ENCODE measurements at regions not wholly inside any gene's neighbourhood (a gene's known extent, or its start where the extent isn't known, plus 50 kb on each side); places are given as distances from the start of the nearest gene placed in this dataset.

- no peak for ATAC-seq (ENCODE audit: poor library complexity)
Measured at GRCh38 chr2:126834006-126834659, 64.6 kb upstream of the TEX51 start.

GRCh38 chr2:126835261-126835660 lies 63.4 kb upstream of the TEX51 start:
- Histone ChIP-seq H3K27me3 (ENCODE audit: control insufficient read depth in 1 of 2, insufficient read depth in 2 of 2, low read length in 2 of 2) (peaks cover under 1 to 5% of the 10 kb centered on the region in 2 experiments), H3K27ac (ENCODE audit: low read depth in 1 of 2, low read length in 2 of 2) (no peak overlapping the region), H3K4me1 (ENCODE audit: insufficient read depth, low read length) (no peaks in the 10 kb centered on the region), H3K4me3 (ENCODE audit: low read length) (no peak overlapping the region), H3K36me3 (ENCODE audit: insufficient read depth, low read length) (no peaks in the 10 kb centered on the region), H3K9me3 (ENCODE audit: control insufficient read depth in 1 of 2, insufficient read depth in 1 of 2, low read length in 2 of 2) (peaks cover 0 to 9% of the 10 kb centered on the region in 2 experiments)
- DNase-seq (no peak), ATAC-seq (ENCODE audit: poor library complexity) (no peak)
- ChIA-PET POLR2A (no interaction called here), CTCF (no interaction called here)
- Mint-ChIP-seq H3K9me3 (no peaks in the 10 kb centered on the region), H3K27me3 (peaks cover 17% of the 10 kb centered on the region), H3K4me3 (no peak overlapping the region), H3K36me3 (ENCODE audit: low read depth) (no peaks in the 10 kb centered on the region), H3K4me1 (ENCODE audit: low read depth) (no peaks in the 10 kb centered on the region), H3K27ac (no peak overlapping the region)
- intact Hi-C loops (cut with DNase I, micrococcal nuclease): no loop called here
- no peak for TF ChIP-seq CTCF (IDR thresholded peaks at IDR 0.05)

More at GRCh38 chr2:126834006-126834659, 64.6 kb upstream of the TEX51 start:
- intact Hi-C loops (cut with DNase I, micrococcal nuclease): no loop called here
- TF ChIP-seq CTCF (IDR thresholded peaks at IDR 0.05): no peak
- Mint-ChIP-seq H3K4me3 (no peak overlapping the region), H3K9me3 (no peaks in the 10 kb centered on the region), H3K4me1 (ENCODE audit: low read depth) (no peaks in the 10 kb centered on the region), H3K27me3 (peaks cover 17% of the 10 kb centered on the region), H3K27ac (no peak overlapping the region), H3K36me3 (ENCODE audit: low read depth) (no peaks in the 10 kb centered on the region)
- H3K9me3 ChIP-seq (ENCODE audit: control insufficient read depth in 1 of 2, insufficient read depth in 1 of 2, low read length in 2 of 2): peaks cover 0 to 9% of the 10 kb centered on the region in 2 experiments
- ChIA-PET CTCF (no interaction called here), POLR2A (no interaction called here)
- H3K4me3 ChIP-seq (ENCODE audit: low read length): no peak overlapping the region
- H3K4me1 ChIP-seq (ENCODE audit: insufficient read depth, low read length): no peaks in the 10 kb centered on the region
- no peaks in the 10 kb centered on the region for H3K36me3 ChIP-seq (ENCODE audit: insufficient read depth, low read length)
- H3K27me3 ChIP-seq (ENCODE audit: control insufficient read depth in 1 of 2, insufficient read depth in 2 of 2, low read length in 2 of 2): no peaks in the 10 kb centered on the region
- H3K27ac ChIP-seq (ENCODE audit: low read depth in 1 of 2, low read length in 2 of 2): no peak overlapping the region
- no peak for DNase-seq

- DNase-seq (no peak), ATAC-seq (ENCODE audit: poor library complexity) (no peak)
- H3K27ac ChIP-seq (ENCODE audit: low read depth in 1 of 2, low read length in 2 of 2): no peak overlapping the region
- H3K4me1 ChIP-seq (ENCODE audit: insufficient read depth, low read length): no peaks in the 10 kb centered on the region
- Mint-ChIP-seq H3K36me3 (ENCODE audit: low read depth) (no peaks in the 10 kb centered on the region), H3K4me3 (no peak overlapping the region), H3K9me3 (no peaks in the 10 kb centered on the region), H3K27me3 (peaks cover 19% of the 10 kb centered on the region), H3K4me1 (ENCODE audit: low read depth) (no peaks in the 10 kb centered on the region), H3K27ac (no peak overlapping the region)
- ChIA-PET CTCF (no interaction called here), POLR2A (no interaction called here)
- peaks cover 3 to 5% of the 10 kb centered on the region in 2 experiments for H3K27me3 ChIP-seq (ENCODE audit: control insufficient read depth in 1 of 2, insufficient read depth in 2 of 2, low read length in 2 of 2)
- intact Hi-C loops (cut with DNase I, micrococcal nuclease): no loop called here
- H3K4me3 ChIP-seq (ENCODE audit: low read length): no peak overlapping the region
- no peak for TF ChIP-seq CTCF (IDR thresholded peaks at IDR 0.05)
- H3K36me3 ChIP-seq (ENCODE audit: insufficient read depth, low read length): no peaks in the 10 kb centered on the region
- H3K9me3 ChIP-seq (ENCODE audit: control insufficient read depth in 1 of 2, insufficient read depth in 1 of 2, low read length in 2 of 2): peaks cover 0 to 9% of the 10 kb centered on the region in 2 experiments
Measured at GRCh38 chr2:126835831-126836230, 62.9 kb upstream of the TEX51 start.
